OCI-LY7 (cell line): ENCODE measurements at regions not wholly inside any gene's neighbourhood (a gene's known extent, or its start where the extent isn't known, plus 50 kb on each side); places are given as distances from the start of the nearest gene placed in this dataset.

Source experiments
- EZH2phosphoT487 ChIP-seq: fragments of 200-600 bp; sonication (generic); IDR thresholded peaks from 2 replicates; pipeline ENCODE4 v1.6.1; 2018; ENCODE audit warnings: low read depth, borderline replicate concordance, mild to moderate bottlenecking, mixed run types, antibody characterized with exemption, low read length, moderate library complexity, mixed read lengths
- TF ChIP-seq, protein P1 (sequence below): fragments of 200-600 bp; sonication (generic); conservative IDR thresholded peaks from 2 replicates; pipeline ENCODE4 v1.5.1; 2014; ENCODE audit warnings: mild to moderate bottlenecking, antibody characterized with exemption, low read length, moderate library complexity, mixed read lengths

- TF ChIP-seq, protein P1, sequence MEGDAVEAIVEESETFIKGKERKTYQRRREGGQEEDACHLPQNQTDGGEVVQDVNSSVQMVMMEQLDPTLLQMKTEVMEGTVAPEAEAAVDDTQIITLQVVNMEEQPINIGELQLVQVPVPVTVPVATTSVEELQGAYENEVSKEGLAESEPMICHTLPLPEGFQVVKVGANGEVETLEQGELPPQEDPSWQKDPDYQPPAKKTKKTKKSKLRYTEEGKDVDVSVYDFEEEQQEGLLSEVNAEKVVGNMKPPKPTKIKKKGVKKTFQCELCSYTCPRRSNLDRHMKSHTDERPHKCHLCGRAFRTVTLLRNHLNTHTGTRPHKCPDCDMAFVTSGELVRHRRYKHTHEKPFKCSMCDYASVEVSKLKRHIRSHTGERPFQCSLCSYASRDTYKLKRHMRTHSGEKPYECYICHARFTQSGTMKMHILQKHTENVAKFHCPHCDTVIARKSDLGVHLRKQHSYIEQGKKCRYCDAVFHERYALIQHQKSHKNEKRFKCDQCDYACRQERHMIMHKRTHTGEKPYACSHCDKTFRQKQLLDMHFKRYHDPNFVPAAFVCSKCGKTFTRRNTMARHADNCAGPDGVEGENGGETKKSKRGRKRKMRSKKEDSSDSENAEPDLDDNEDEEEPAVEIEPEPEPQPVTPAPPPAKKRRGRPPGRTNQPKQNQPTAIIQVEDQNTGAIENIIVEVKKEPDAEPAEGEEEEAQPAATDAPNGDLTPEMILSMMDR: no peak
- no peak for TF ChIP-seq EZH2phosphoT487
These were observed 191.0 kb upstream of the KIF2A start for GRCh38 chr5:62115014-62115413.
